Mesenchymal stem cell (in vitro differentiated cells and primary cell): ENCODE measurements at regions not wholly inside any gene's neighbourhood (a gene's known extent, or its start where the extent isn't known, plus 50 kb on each side); places are given as distances from the start of the nearest gene placed in this dataset.

Experiments
- DNase-seq: peaks from one replicate; pipeline ENCODE4 v3.0.0-alpha.2; 2013
- H2AFZ ChIP-seq: one replicate; pipeline ENCODE4 v1.6.1; 2013; ENCODE audit warnings: low read depth, mild to moderate bottlenecking, control low read depth, inconsistent platforms, low read length, moderate library complexity
- H2AK5ac ChIP-seq: 2 replicates; pipeline ENCODE4 v1.6.1; 2013; ENCODE audit warnings: low read length, moderate library complexity, mild to moderate bottlenecking, inconsistent platforms; ENCODE audit not compliant: severe bottlenecking
- H2BK120ac ChIP-seq: one replicate; pipeline ENCODE4 v1.6.1; 2013; ENCODE audit warnings: low read depth, mild to moderate bottlenecking, inconsistent platforms, low read length, moderate library complexity
- H2BK12ac ChIP-seq, 2 experiments: one replicate each; pipeline ENCODE4 v1.6.1; 2013; ENCODE audit warnings: inconsistent platforms in 2 of 2, low read length in 2 of 2, mild to moderate bottlenecking in 2 of 2, moderate library complexity in 2 of 2, control low read depth in 1 of 2
- H2BK15ac ChIP-seq: one replicate; pipeline ENCODE4 v1.6.1; 2013; ENCODE audit warnings: mild to moderate bottlenecking, low read depth, inconsistent platforms; ENCODE audit not compliant: poor library complexity, severe bottlenecking
- H2BK5ac ChIP-seq: 2 replicates; pipeline ENCODE4 v1.6.1; 2013; ENCODE audit warnings: low read depth, mild to moderate bottlenecking, low read length, control low read depth, inconsistent platforms; ENCODE audit not compliant: poor library complexity, severe bottlenecking
- H3K14ac ChIP-seq, 2 experiments: one replicate each; pipeline ENCODE4 v1.6.1; 2013; ENCODE audit warnings: inconsistent platforms in 2 of 2, low read length in 2 of 2, control low read depth in 1 of 2, mild to moderate bottlenecking in 1 of 2, moderate library complexity in 1 of 2
- H3K18ac ChIP-seq, 2 experiments: one replicate each; pipeline ENCODE4 v1.6.1; 2013; ENCODE audit warnings: inconsistent platforms in 2 of 2, low read length in 2 of 2, control low read depth in 1 of 2, low read depth in 1 of 2, mild to moderate bottlenecking in 1 of 2
- H3K23ac ChIP-seq, 2 experiments: one replicate each; pipeline ENCODE4 v1.6.1; 2013; ENCODE audit warnings: inconsistent platforms in 2 of 2, low read length in 2 of 2, mild to moderate bottlenecking in 2 of 2, moderate library complexity in 2 of 2, control low read depth in 1 of 2
- H3K27ac ChIP-seq: 2 replicates; pipeline ENCODE4 v1.5.1; 2013; ENCODE audit warnings: mild to moderate bottlenecking, moderate library complexity, low read length, control low read depth, inconsistent platforms; ENCODE audit not compliant: poor library complexity, severe bottlenecking
- H3K27me3 ChIP-seq, 2 experiments: 2 replicates each; pipeline versions ENCODE4 v1.6.1 to v1.7.0; 2013; ENCODE audit warnings: low read length in 2 of 2, mild to moderate bottlenecking in 2 of 2, moderate library complexity in 2 of 2, control low read depth in 1 of 2, inconsistent platforms in 1 of 2; ENCODE audit not compliant: control insufficient read depth in 1 of 2, insufficient read depth in 1 of 2
- H3K36me3 ChIP-seq, 2 experiments: 2 replicates each; pipeline versions ENCODE4 v1.6.1 to v1.7.0; 2013; ENCODE audit warnings: low read length in 2 of 2, control low read depth in 1 of 2, inconsistent platforms in 1 of 2, low read depth in 1 of 2, mild to moderate bottlenecking in 1 of 2; ENCODE audit not compliant: insufficient read depth in 2 of 2, control insufficient read depth in 1 of 2
- H3K4ac ChIP-seq, 2 experiments: one replicate each; pipeline ENCODE4 v1.6.1; 2013; ENCODE audit warnings: inconsistent platforms in 2 of 2, low read length in 2 of 2, mild to moderate bottlenecking in 2 of 2, moderate library complexity in 2 of 2, control low read depth in 1 of 2, low read depth in 1 of 2
- H3K4me1 ChIP-seq: 2 replicates; pipeline ENCODE4 v1.6.1; 2013; ENCODE audit warnings: low read depth, low read length, control low read depth; ENCODE audit not compliant: control insufficient read depth, insufficient read depth
- H3K4me2 ChIP-seq: 2 replicates; pipeline ENCODE4 v1.6.1; 2013; ENCODE audit warnings: low read length, mild to moderate bottlenecking, inconsistent platforms; ENCODE audit not compliant: poor library complexity, severe bottlenecking
- H3K4me3 ChIP-seq, 2 experiments: 2 replicates each; pipeline versions ENCODE4 v1.5.1 to v1.7.0; 2013; ENCODE audit warnings: low read length in 2 of 2, mild to moderate bottlenecking in 2 of 2, control low read depth in 1 of 2, low read depth in 1 of 2; ENCODE audit not compliant: insufficient read depth in 1 of 2
- H3K79me1 ChIP-seq: replicated peaks from 2 replicates; pipeline ENCODE4 v1.6.1; 2013; ENCODE audit warnings: mild to moderate bottlenecking, control low read depth, low read length, inconsistent platforms; ENCODE audit not compliant: poor library complexity, severe bottlenecking
- H3K9ac ChIP-seq: 2 replicates; pipeline ENCODE4 v1.7.0; 2013; ENCODE audit warnings: mild to moderate bottlenecking, low read length, moderate library complexity
- H3K9me3 ChIP-seq: 2 replicates; pipeline ENCODE4 v1.7.0; 2013; ENCODE audit warnings: mild to moderate bottlenecking, low read length; ENCODE audit not compliant: control insufficient read depth
- H4K8ac ChIP-seq: one replicate; pipeline ENCODE4 v1.6.1; 2013; ENCODE audit warnings: inconsistent platforms, mild to moderate bottlenecking, low read length, moderate library complexity
- H4K91ac ChIP-seq: one replicate; pipeline ENCODE4 v1.6.1; 2013; ENCODE audit warnings: mild to moderate bottlenecking, low read length, inconsistent platforms
- WGBS: methylation state at CpG from one replicate; pipeline ENCODE4 v1.1.7; 2013; ENCODE audit warnings: mixed read lengths; 5-methylcytosine and 5-hydroxymethylcytosine counted together

DNA sequence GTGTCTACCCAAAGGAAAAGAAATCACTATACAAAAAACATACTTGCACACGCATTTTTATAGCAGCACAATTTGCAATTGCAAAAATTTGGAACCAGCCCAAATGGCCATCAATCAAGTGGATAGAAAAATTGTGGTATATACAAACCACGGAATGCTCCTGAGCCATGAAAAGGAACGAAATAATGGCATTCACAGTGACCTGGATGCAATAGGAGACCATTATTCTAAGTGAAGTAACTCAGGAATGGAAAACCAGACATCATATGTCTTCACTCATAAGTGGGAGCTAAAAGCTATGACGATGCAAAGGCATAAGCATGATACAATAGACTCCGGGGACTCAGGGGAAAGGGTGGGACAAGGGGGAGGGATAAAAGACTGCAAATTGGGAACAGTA, 78.4 kb downstream of the ENC1 start:
- Histone ChIP-seq H4K91ac (no peak overlapping the region), H3K27me3 (no peaks in the 10 kb centered on the region), H2BK15ac (no peak overlapping the region), H3K23ac (no peak overlapping the region), H3K9ac (no peak overlapping the region), H3K18ac (no peak overlapping the region), H3K14ac (no peak overlapping the region), H2AFZ (no peak overlapping the region), H3K9me3 (no peaks in the 10 kb centered on the region), H3K27ac (no peak overlapping the region), H3K4me3 (no peak overlapping the region), H4K8ac (no peak overlapping the region), H3K79me1 (no peaks in the 10 kb centered on the region), H3K4me1 (no peaks in the 10 kb centered on the region), H2BK120ac (no peak overlapping the region), H3K36me3 (no peaks in the 10 kb centered on the region), H3K4me2 (no peak overlapping the region), H3K4ac (no peak overlapping the region), H2BK5ac (no peak overlapping the region), H2BK12ac (no peak overlapping the region), H2AK5ac (no peak overlapping the region)
- 69% methylated on average over 2 of the region's 5 CpGs for WGBS
- peak; percentile 24 for DNase-seq

- Histone ChIP-seq H3K23ac (no peak overlapping the region), H2AFZ (no peak overlapping the region), H2BK12ac (no peak overlapping the region), H3K4me3 (no peak overlapping the region), H2BK5ac (no peak overlapping the region), H2BK120ac (no peak overlapping the region), H3K36me3 (no peaks in the 10 kb centered on the region), H4K91ac (no peak overlapping the region), H3K4me1 (no peaks in the 10 kb centered on the region), H3K4me2 (no peak overlapping the region), H3K9ac (no peak overlapping the region), H3K27ac (no peak overlapping the region), H3K9me3 (no peaks in the 10 kb centered on the region), H3K79me1 (no peaks in the 10 kb centered on the region), H3K14ac (no peak overlapping the region), H2AK5ac (no peak overlapping the region), H2BK15ac (no peak overlapping the region), H3K27me3 (no peaks in the 10 kb centered on the region), H3K18ac (no peak overlapping the region), H3K4ac (peak overlapping the region in 1 of 2 experiments; percentile 27), H4K8ac (no peak overlapping the region)
- DNase-seq = no peak
Measured at GRCh38 chr5:74560245-74560644, 80.3 kb downstream of the ENC1 start.

DNA sequence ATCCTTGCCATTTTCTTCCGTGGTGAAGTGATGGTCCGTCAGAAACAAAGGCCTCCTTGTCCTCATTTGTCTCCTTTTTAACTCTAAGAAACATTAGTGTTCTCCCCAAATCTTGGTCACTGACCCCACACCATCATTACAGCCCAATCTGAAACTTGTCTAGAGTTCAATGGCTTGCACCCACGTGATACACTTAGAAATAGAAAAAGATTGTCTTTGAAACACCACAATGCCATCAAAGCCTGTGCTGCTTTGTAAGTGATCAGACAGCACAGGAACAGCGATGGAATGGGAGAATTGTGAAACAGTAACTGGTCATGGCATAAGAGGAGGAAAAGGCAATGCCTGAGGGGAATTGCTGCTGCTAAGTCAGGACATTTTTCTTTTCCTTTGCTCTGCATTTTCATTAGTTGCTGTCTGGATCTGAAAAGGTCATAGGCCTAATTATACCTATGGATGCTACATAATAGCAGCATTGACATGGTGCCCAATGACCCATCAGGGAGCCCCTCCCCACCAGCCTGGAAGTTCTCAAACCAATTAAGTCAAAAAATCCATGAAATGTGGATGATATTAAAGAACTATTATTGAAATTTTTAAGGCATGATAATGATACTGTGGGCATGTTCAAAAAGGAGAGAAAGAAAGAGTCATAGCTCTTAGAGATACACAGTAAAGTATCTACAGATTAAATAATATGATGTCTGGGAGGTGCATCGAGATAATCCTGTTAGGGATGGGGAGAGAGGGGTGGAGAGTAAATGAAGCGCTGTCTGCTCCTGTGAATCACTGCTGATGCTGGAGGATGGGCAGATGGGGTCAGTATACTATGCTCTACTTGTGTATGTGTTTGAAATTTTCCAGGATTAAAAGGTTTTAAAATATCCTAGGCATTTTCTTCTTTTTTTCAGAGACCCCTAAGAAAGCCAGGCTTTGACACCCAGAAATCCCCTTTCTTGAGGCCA, 83.6 kb downstream of the ENC1 start:
- no peak overlapping the region for H3K18ac ChIP-seq
- peak; percentile 63 for DNase-seq
- no peak overlapping the region for H2AK5ac ChIP-seq
- H3K79me1 ChIP-seq = no peaks in the 10 kb centered on the region
- no peaks in the 10 kb centered on the region for H3K9me3 ChIP-seq
- 87% methylated on average over 6 of the region's 6 CpGs for WGBS
- H3K23ac ChIP-seq = no peak overlapping the region
- no peak overlapping the region for H4K91ac ChIP-seq
- no peak overlapping the region for H2BK5ac ChIP-seq
- H3K27me3 ChIP-seq = no peaks in the 10 kb centered on the region
- no peak overlapping the region for H4K8ac ChIP-seq
- H3K4me3 ChIP-seq = no peak overlapping the region
- H2BK15ac ChIP-seq = no peak overlapping the region
- no peak overlapping the region for H3K9ac ChIP-seq
- no peak overlapping the region for H3K27ac ChIP-seq
- H3K4me2 ChIP-seq = no peak overlapping the region
- H2BK12ac ChIP-seq = no peak overlapping the region
- no peak overlapping the region for H2AFZ ChIP-seq
- no peaks in the 10 kb centered on the region for H3K4me1 ChIP-seq
- no peak overlapping the region for H3K4ac ChIP-seq
- H2BK120ac ChIP-seq = no peak overlapping the region
- H3K36me3 ChIP-seq = no peaks in the 10 kb centered on the region
- H3K14ac ChIP-seq = no peak overlapping the region

DNA sequence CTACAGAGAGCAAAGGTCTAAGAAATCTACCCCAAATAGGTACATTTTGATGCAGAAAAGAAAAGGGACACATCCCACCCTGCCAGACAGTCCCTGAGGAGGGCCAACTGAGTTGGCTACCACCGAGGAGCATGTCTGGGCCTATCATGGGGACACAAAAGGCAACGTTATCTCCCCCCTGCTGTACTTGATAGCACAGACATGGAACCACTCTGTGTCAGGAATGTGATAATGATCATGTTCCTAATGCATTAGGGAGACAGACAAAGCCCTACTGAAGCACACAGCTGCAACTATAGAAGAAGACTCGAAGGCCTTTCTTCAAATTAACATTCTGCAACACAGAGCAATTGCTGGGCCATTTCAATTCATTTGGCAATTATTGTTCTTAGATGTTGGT, 84.5 kb downstream of the ENC1 start:
- Histone ChIP-seq H3K4me2 (no peak overlapping the region), H3K18ac (no peak overlapping the region), H3K9ac (no peak overlapping the region), H3K27me3 (no peaks in the 10 kb centered on the region), H3K23ac (no peak overlapping the region), H2BK120ac (no peak overlapping the region), H3K4ac (no peak overlapping the region), H3K36me3 (no peaks in the 10 kb centered on the region), H4K8ac (no peak overlapping the region), H3K4me1 (no peaks in the 10 kb centered on the region), H3K9me3 (no peaks in the 10 kb centered on the region), H2BK15ac (no peak overlapping the region), H2BK5ac (no peak overlapping the region), H2AFZ (no peak overlapping the region), H2AK5ac (no peak overlapping the region), H3K79me1 (no peaks in the 10 kb centered on the region), H2BK12ac (no peak overlapping the region), H3K4me3 (no peak overlapping the region), H4K91ac (no peak overlapping the region), H3K27ac (no peak overlapping the region), H3K14ac (no peak overlapping the region)
- WGBS = 15% methylated on average over 3 of the region's 3 CpGs
- DNase-seq = no peak
